ENCODE measurements at regions not wholly inside any gene's neighbourhood (a gene's known extent, or its start where the extent isn't known, plus 50 kb on each side); places are given as distances from the start of the nearest gene placed in this dataset.

GRCh38 chr3:1531981-1532380 is 439.2 kb downstream of the CNTN6 start (continued):
- TF ChIP-seq ELF4 (CRISPR knock-in tag; IDR thresholded peaks at IDR 0.05) (no peak), ESRRA (IDR thresholded peaks at IDR 0.05; ENCODE audit: borderline replicate concordance, low read depth) (no peak), ZNF512 (tag; IDR thresholded peaks at IDR 0.05) (no peak)

DNA sequence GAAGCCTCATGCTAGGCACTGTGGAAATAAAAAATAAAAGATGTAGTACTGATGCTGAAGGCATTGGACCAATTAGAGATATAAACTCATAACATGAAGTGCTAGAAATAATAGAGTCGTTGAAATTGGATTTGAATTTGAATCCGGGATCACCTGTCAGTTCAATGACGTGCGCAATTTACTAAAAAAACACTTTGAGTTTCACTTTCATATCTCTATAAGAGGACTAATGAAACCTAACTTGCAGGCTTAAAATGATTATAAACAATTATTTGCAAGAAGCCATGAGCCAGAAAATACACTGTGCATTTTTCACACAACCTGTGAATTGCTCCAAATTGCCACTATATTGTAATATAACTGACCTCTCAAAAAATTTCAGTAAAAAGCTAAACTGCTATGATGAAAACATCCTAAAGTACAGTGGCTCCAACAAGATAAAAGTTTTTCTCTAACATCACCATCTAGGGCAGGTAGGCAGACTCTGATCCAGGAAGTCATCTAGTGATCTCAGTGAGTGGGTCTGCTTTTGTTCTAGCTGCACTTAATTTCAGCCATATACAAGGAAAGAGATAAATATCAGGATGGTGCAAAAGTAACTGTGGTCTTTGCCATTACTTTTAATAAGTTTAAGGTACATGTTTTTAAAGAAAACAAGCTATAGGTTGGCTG is 440.2 kb downstream of the CNTN6 start:
- no peak for ATAC-seq
- ChIA-PET CTCF (ENCODE audit: low intra/inter-chr PET ratio) (no interaction called here), POLR2A (no interaction called here)
- no peak for FAIRE-seq
- H3K4me3 ChIP-seq, result no peak overlapping the region
- no peaks in the 10 kb centered on the region for H4K20me1 ChIP-seq (replicated peaks; ENCODE audit: control insufficient read depth, insufficient read depth, low read length)
- no peak for TF ChIP-seq TBP (optimal IDR thresholded peaks at IDR 0.05; ENCODE audit: low read depth, low read length)
- TF ChIP-seq U2AF1 (optimal IDR thresholded peaks at IDR 0.05; ENCODE audit: low read depth, low read length), result no peak
- no peak for TF ChIP-seq DPF2 (IDR thresholded peaks at IDR 0.05)
- TF ChIP-seq ATF3 (IDR thresholded peaks at IDR 0.05), result no peak
- TF ChIP-seq ATF3 (CRISPR knock-in tag; conservative IDR thresholded peaks at IDR 0.05), result no peak
- no peak for TF ChIP-seq ZNF253 (CRISPR knock-in tag; conservative IDR thresholded peaks at IDR 0.05)
- H3K4me1 ChIP-seq (replicated peaks in 1 of 2; ENCODE audit: control insufficient read depth in 2 of 2, insufficient read depth in 2 of 2, low read length in 2 of 2), result no peaks in the 10 kb centered on the region
- in situ Hi-C loops (cut with MboI) (no loop called here), intact Hi-C loops (cut with micrococcal nuclease) (no loop called here)
- no peaks in the 10 kb centered on the region for H3K27me3 ChIP-seq (ENCODE audit: control insufficient read depth in 2 of 2, insufficient read depth in 2 of 2, low read length in 2 of 2)
- no peaks in the 10 kb centered on the region for H3K9me1 ChIP-seq (ENCODE audit: control insufficient read depth, insufficient read depth, low read length)
- no peaks in the 10 kb centered on the region for H3K79me2 ChIP-seq (ENCODE audit: control insufficient read depth, insufficient read depth, low read length)
- H3K36me3 ChIP-seq (ENCODE audit: control insufficient read depth, insufficient read depth, low read length), result no peaks in the 10 kb centered on the region
- H3K4me2 ChIP-seq (ENCODE audit: insufficient read depth, low read length), result no peak overlapping the region
- DNase-seq (ENCODE audit: extremely low read depth in 1 of 4, low spot score in 3 of 4), result no peak
- H3K9ac ChIP-seq (ENCODE audit: insufficient read depth in 1 of 2, low read depth in 2 of 2, low read length in 2 of 2), result no peak overlapping the region
- no peak overlapping the region for H3K27ac ChIP-seq (ENCODE audit: extremely low read depth, low read depth, low read length)
- 0% methylated on average over 4 of the region's 4 CpGs for WGBS (ENCODE audit: insufficient coverage, low coverage, missing lambda C conversion rate)
- no TSS peak for BruUV-seq (replicated peaks)
- no peak overlapping the region for H2AFZ ChIP-seq (ENCODE audit: low read depth, low read length)
- H3K9me3 ChIP-seq (replicated peaks; ENCODE audit: control insufficient read depth, insufficient read depth, low read depth, low read length), result no peaks in the 10 kb centered on the region; the same call in 1 of the 2 replicates
